H9 (cell line): ENCODE measurements at regions not wholly inside any gene's neighbourhood (a gene's known extent, or its start where the extent isn't known, plus 50 kb on each side); places are given as distances from the start of the nearest gene placed in this dataset.

Experiments used
- DNase-seq: peaks from one replicate; pipeline ENCODE4 v3.0.0-alpha.2; 2017
- H2AFZ ChIP-seq: one replicate; pipeline ENCODE4 v1.6.1; 2013; ENCODE audit warnings: mild to moderate bottlenecking, low read length, control low read depth, moderate library complexity
- H2AK5ac ChIP-seq: 2 replicates; pipeline ENCODE4 v1.6.1; 2013; ENCODE audit warnings: low read length, control low read depth, mixed read lengths; ENCODE audit not compliant: insufficient read length
- H2BK120ac ChIP-seq: one replicate; pipeline ENCODE4 v1.6.1; 2013; ENCODE audit warnings: low read depth, mild to moderate bottlenecking, low read length, control low read depth, inconsistent platforms; ENCODE audit not compliant: poor library complexity, severe bottlenecking
- H2BK12ac ChIP-seq: 2 replicates; pipeline ENCODE4 v1.6.1; 2013; ENCODE audit warnings: low read length, control low read depth, mixed read lengths, low read depth; ENCODE audit not compliant: insufficient read length
- H2BK15ac ChIP-seq: 2 replicates; pipeline ENCODE4 v1.6.1; 2013; ENCODE audit warnings: low read depth, low read length, control low read depth
- H2BK20ac ChIP-seq: one replicate; pipeline ENCODE4 v1.6.1; 2013; ENCODE audit warnings: low read depth, mild to moderate bottlenecking, low read length, control low read depth, inconsistent platforms; ENCODE audit not compliant: poor library complexity, severe bottlenecking
- H2BK5ac ChIP-seq: 2 replicates; pipeline ENCODE4 v1.6.1; 2013; ENCODE audit warnings: low read length, control low read depth, mixed read lengths; ENCODE audit not compliant: insufficient read length
- H3K14ac ChIP-seq: 2 replicates; pipeline ENCODE4 v1.6.1; 2013; ENCODE audit warnings: low read length, control low read depth; ENCODE audit not compliant: insufficient read depth
- H3K18ac ChIP-seq: 2 replicates; pipeline ENCODE4 v1.6.1; 2013; ENCODE audit warnings: low read depth, mild to moderate bottlenecking, mixed read lengths, low read length, control low read depth; ENCODE audit not compliant: insufficient read length
- H3K23ac ChIP-seq: 2 replicates; pipeline ENCODE4 v1.6.1; 2013; ENCODE audit warnings: low read length, control low read depth, mixed read lengths, low read depth; ENCODE audit not compliant: insufficient read length
- H3K23me2 ChIP-seq: 2 replicates; pipeline ENCODE4 v1.6.1; 2013; ENCODE audit warnings: low read depth, mild to moderate bottlenecking, mixed read lengths, low read length, control low read depth; ENCODE audit not compliant: insufficient read length, poor library complexity, severe bottlenecking
- H3K27ac ChIP-seq: 2 replicates; pipeline ENCODE4 v1.5.1; 2013; ENCODE audit warnings: low read length, control low read depth, mixed read lengths, low read depth; ENCODE audit not compliant: insufficient read length
- H3K27me3 ChIP-seq: 2 replicates; pipeline ENCODE4 v1.6.1; 2013; ENCODE audit warnings: low read length, control low read depth, inconsistent platforms; ENCODE audit not compliant: insufficient read depth
- H3K4ac ChIP-seq: 2 replicates; pipeline ENCODE4 v1.6.1; 2013; ENCODE audit warnings: low read depth, mild to moderate bottlenecking, control low read depth, inconsistent platforms, low read length, moderate library complexity
- H3K4me1 ChIP-seq: 2 replicates; pipeline ENCODE4 v1.6.1; 2013; ENCODE audit warnings: low read length, control low read depth, inconsistent platforms; ENCODE audit not compliant: insufficient read depth
- H3K4me2 ChIP-seq: 2 replicates; pipeline ENCODE4 v1.6.1; 2013; ENCODE audit warnings: low read length, control low read depth, mixed read lengths; ENCODE audit not compliant: insufficient read length, insufficient read depth
- H3K56ac ChIP-seq: 2 replicates; pipeline ENCODE4 v1.6.1; 2013; ENCODE audit warnings: low read depth, mild to moderate bottlenecking, mixed read lengths, low read length, control low read depth; ENCODE audit not compliant: insufficient read length
- H3K79me1 ChIP-seq: 2 replicates; pipeline ENCODE4 v1.6.1; 2013; ENCODE audit warnings: low read depth, mild to moderate bottlenecking, moderate library complexity, low read length, control low read depth, inconsistent platforms; ENCODE audit not compliant: insufficient read depth, poor library complexity, severe bottlenecking
- H3K79me2 ChIP-seq: 2 replicates; pipeline ENCODE4 v1.6.1; 2013; ENCODE audit warnings: low read length, control low read depth, inconsistent platforms; ENCODE audit not compliant: insufficient read depth
- H3K9ac ChIP-seq: 2 replicates; pipeline ENCODE4 v1.6.1; 2013; ENCODE audit warnings: low read length, control low read depth, mixed read lengths; ENCODE audit not compliant: insufficient read length; ENCODE audit errors: extremely low read depth
- H3K9me3 ChIP-seq: one replicate; pipeline ENCODE4 v1.6.1; 2013; ENCODE audit warnings: low read depth, low read length, inconsistent platforms; ENCODE audit not compliant: control insufficient read depth
- H3T11ph ChIP-seq: one replicate; pipeline ENCODE4 v1.6.1; 2013; ENCODE audit warnings: mild to moderate bottlenecking, low read length, control low read depth, inconsistent platforms
- H4K20me1 ChIP-seq: one replicate; pipeline ENCODE4 v1.6.1; 2013; ENCODE audit not compliant: control insufficient read depth, insufficient read length, insufficient read depth
- H4K5ac ChIP-seq: 2 replicates; pipeline ENCODE4 v1.6.1; 2013; ENCODE audit warnings: low read depth, mild to moderate bottlenecking, mixed read lengths, low read length, control low read depth; ENCODE audit not compliant: insufficient read length
- H4K8ac ChIP-seq: replicated peaks from 2 replicates; pipeline ENCODE4 v1.6.1; 2013; ENCODE audit warnings: low read length, control low read depth, mixed read lengths, low read depth; ENCODE audit not compliant: insufficient read length
- H4K91ac ChIP-seq: 2 replicates; pipeline ENCODE4 v1.6.1; 2013; ENCODE audit warnings: low read depth, mild to moderate bottlenecking, moderate library complexity, mixed read lengths, low read length, control low read depth; ENCODE audit not compliant: insufficient read length
- H3K27ac Mint-ChIP-seq, 3 experiments: 2 replicates in 2 of 3; 3 replicates in 1 of 3; pipeline ENCODE4 v1.8.0; 2020 to 2021; ENCODE audit warnings: mixed read lengths in 3 of 3, mild to moderate bottlenecking in 1 of 3, moderate library complexity in 1 of 3
- H3K27me3 Mint-ChIP-seq: 2 replicates; pipeline ENCODE4 v1.8.0; 2021; ENCODE audit warnings: low read depth, mild to moderate bottlenecking, moderate library complexity, mixed read lengths
- H3K36me3 Mint-ChIP-seq, 3 experiments: 2 replicates in 2 of 3; 3 replicates in 1 of 3; pipeline ENCODE4 v1.8.0; 2020 to 2021; ENCODE audit warnings: low read depth in 3 of 3, mixed read lengths in 3 of 3; ENCODE audit not compliant: insufficient read depth in 1 of 3
- H3K4me1 Mint-ChIP-seq, 2 experiments: 2 replicates each; pipeline ENCODE4 v1.8.0; 2020; ENCODE audit warnings: mixed read lengths in 2 of 2
- H3K4me3 Mint-ChIP-seq, 2 experiments: 2 replicates in 1 of 2; 3 replicates in 1 of 2; pipeline ENCODE4 v1.8.0; 2020 to 2021; ENCODE audit warnings: mild to moderate bottlenecking in 2 of 2, mixed read lengths in 2 of 2, moderate library complexity in 1 of 2
- H3K9me3 Mint-ChIP-seq, 2 experiments: 2 replicates in 1 of 2; 3 replicates in 1 of 2; pipeline ENCODE4 v1.8.0; 2020; ENCODE audit warnings: mild to moderate bottlenecking in 2 of 2, mixed read lengths in 2 of 2, moderate library complexity in 1 of 2
- WGBS: extraction: QIAGEN DNeasy Blood & Tissue Kit; methylation state at CpG from one replicate; pipeline ENCODE4 v1.1.7; 2013; ENCODE audit warnings: missing lambda C conversion rate, low lambda C conversion rate, mixed read lengths; ENCODE audit not compliant: insufficient read length; ENCODE audit errors: extremely low coverage; 5-methylcytosine and 5-hydroxymethylcytosine counted together
- TF ChIP-seq, protein P1 (sequence below): fragments of 200-600 bp; sonication (generic); conservative IDR thresholded peaks from 3 replicates; pipeline ENCODE4 v1.8.0; 2021; ENCODE audit warnings: antibody characterized with exemption, mild to moderate bottlenecking

- peak overlapping the region in 2 of 3 experiments; percentile 18 to 85; a peak in 1 of 7 replicates for H3K27ac Mint-ChIP-seq
Measured at GRCh38 chr13:44739120-44739519, 163.0 kb upstream of the TSC22D1 start.

More at GRCh38 chr13:44739120-44739519, 163.0 kb upstream of the TSC22D1 start:
- no peak overlapping the region for H2AFZ ChIP-seq
- no peak overlapping the region for H3K27ac ChIP-seq
- H3K23ac ChIP-seq: no peak overlapping the region
- no peak overlapping the region for H4K91ac ChIP-seq
- H3K27me3 ChIP-seq: no peaks in the 10 kb centered on the region
- H3K4ac ChIP-seq: no peak overlapping the region
- H2BK20ac ChIP-seq: no peak overlapping the region
- no peak overlapping the region for H3K18ac ChIP-seq
- peaks cover 7 to 10% of the 10 kb centered on the region in 2 experiments for H3K4me1 Mint-ChIP-seq
- no peak overlapping the region for H3T11ph ChIP-seq
- H3K4me1 ChIP-seq: no peaks in the 10 kb centered on the region
- no peaks in the 10 kb centered on the region; the same call in 1 of the 2 replicates for H3K27me3 Mint-ChIP-seq
- no peak overlapping the region for H4K5ac ChIP-seq
- WGBS: no CpG with 5 or more reads among the region's 4 CpGs
- no peaks in the 10 kb centered on the region for H3K9me3 ChIP-seq
- no peak overlapping the region for H2BK12ac ChIP-seq
- peaks cover 0 to 3% of the 10 kb centered on the region in 2 experiments; a peak in 2 of 5 replicates for H3K9me3 Mint-ChIP-seq
- no peak overlapping the region for H3K14ac ChIP-seq
- H3K79me1 ChIP-seq: no peaks in the 10 kb centered on the region
- H2BK15ac ChIP-seq: no peak overlapping the region
- no peak overlapping the region for H3K4me2 ChIP-seq
- H2AK5ac ChIP-seq: no peak overlapping the region
- no peaks in the 10 kb centered on the region for H3K23me2 ChIP-seq
- H3K9ac ChIP-seq: no peak overlapping the region
- H4K20me1 ChIP-seq: no peaks in the 10 kb centered on the region
- TF ChIP-seq, protein P1, sequence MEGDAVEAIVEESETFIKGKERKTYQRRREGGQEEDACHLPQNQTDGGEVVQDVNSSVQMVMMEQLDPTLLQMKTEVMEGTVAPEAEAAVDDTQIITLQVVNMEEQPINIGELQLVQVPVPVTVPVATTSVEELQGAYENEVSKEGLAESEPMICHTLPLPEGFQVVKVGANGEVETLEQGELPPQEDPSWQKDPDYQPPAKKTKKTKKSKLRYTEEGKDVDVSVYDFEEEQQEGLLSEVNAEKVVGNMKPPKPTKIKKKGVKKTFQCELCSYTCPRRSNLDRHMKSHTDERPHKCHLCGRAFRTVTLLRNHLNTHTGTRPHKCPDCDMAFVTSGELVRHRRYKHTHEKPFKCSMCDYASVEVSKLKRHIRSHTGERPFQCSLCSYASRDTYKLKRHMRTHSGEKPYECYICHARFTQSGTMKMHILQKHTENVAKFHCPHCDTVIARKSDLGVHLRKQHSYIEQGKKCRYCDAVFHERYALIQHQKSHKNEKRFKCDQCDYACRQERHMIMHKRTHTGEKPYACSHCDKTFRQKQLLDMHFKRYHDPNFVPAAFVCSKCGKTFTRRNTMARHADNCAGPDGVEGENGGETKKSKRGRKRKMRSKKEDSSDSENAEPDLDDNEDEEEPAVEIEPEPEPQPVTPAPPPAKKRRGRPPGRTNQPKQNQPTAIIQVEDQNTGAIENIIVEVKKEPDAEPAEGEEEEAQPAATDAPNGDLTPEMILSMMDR: peak; percentile 49; the same call in 2 of the 3 replicates
- H2BK120ac ChIP-seq: no peak overlapping the region
- H2BK5ac ChIP-seq: no peak overlapping the region
- H4K8ac ChIP-seq: no peak overlapping the region
- no peaks in the 10 kb centered on the region; a peak in 1 of 7 replicates for H3K36me3 Mint-ChIP-seq
- H3K56ac ChIP-seq: no peak overlapping the region
- no peak for DNase-seq
- H3K79me2 ChIP-seq: no peaks in the 10 kb centered on the region
- no peak overlapping the region for H3K4me3 Mint-ChIP-seq
